ENCODE measurements at regions not wholly inside any gene's neighbourhood (a gene's known extent, or its start where the extent isn't known, plus 50 kb on each side); places are given as distances from the start of the nearest gene placed in this dataset.

- DNase-seq (ENCODE audit: low read depth), result peak; percentile 95
Measured at GRCh38 chr13:107743983-107744382, 471.4 kb downstream of the LIG4 start.

GRCh38 chr13:107743526-107743925 is 471.8 kb downstream of the LIG4 start:
- DNase-seq (ENCODE audit: low read depth), result peak; percentile 31

DNA sequence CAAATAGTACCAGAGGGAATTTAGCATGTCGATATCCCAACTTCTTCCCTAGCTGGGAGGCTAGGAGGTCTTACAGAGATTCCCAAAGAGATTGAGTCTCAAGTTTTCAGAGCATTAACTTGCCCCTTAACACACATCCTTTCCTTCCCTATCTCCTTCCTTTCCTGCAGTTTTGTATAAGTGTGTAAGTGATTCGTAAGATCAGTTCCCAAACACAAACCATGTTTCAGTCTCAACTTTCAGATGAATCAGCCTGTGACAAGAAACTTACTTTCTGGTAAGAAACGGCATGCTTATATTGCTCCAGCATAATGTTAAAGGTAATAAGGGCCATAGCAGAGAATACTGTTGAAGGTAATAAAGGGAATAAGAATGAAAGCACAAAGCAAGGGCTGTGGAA is 472.2 kb downstream of the LIG4 start:
- peak; percentile 48 for DNase-seq (ENCODE audit: low read depth)

DNA sequence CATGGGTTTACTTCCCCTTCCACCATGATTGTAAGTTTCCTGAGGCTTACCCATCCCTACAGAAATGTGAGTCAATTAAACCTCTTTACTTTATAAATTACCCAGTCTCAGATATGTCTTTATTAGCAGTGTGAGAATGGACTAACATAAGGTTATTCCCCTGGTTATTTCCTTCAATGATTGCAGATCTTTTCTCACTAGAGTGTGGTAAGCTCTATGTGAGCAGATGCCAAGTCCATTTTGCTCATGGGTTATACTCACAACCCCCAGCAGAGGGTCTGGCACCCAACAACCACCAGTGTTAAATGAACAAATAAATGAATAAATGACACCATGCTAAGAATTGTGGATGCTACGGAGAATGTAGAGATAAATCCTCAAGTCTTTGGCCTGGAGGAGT is 472.8 kb downstream of the LIG4 start:
- peak; percentile 19 for DNase-seq (ENCODE audit: low read depth)

DNA sequence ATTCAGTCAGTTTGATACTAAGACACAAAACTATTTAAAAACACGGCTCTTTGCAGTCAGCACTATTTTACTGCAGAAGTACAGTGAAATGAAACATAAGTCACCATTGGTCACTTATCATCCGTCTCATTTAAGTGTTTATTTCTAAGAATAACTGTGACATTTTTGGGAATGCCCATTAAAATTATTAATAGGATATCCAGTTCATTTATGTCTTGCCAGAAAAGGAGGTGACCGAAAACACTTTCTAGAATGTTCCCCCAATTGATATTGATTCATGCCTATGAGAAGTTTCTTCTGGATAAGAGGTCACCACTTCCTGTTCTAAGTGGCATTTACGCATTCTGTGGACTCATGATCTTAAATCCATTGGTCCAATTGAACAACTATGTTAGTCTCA is 477.3 kb downstream of the LIG4 start:
- no peak for DNase-seq (ENCODE audit: low read depth)

DNA sequence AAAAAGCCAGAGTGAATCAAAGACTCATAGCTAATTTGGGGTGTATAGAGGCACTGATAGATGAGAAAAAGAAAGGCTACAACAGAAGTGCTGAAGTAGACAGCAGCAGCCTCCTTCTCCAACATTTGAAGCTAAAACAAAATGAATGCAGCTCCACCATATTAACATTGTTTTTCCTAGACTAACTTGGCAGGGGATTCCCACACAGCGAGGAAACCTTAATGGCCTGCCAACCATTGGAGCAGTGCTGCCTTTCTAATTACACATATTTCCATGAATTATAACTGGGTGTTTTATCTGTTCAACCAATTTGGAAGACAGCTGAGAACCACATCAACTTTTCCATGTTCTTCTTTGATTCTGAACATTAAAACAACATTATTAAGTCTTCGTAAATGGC is 478.6 kb downstream of the LIG4 start:
- DNase-seq (ENCODE audit: low read depth), result no peak

- no peak for DNase-seq (ENCODE audit: low read depth)
Measured at GRCh38 chr13:107736170-107736569, 479.2 kb downstream of the LIG4 start.

- no peak for DNase-seq (ENCODE audit: low read depth)
Measured at GRCh38 chr13:107734891-107735625, 480.3 kb downstream of the LIG4 start.

GRCh38 chr13:107733276-107733675 is 482.1 kb downstream of the LIG4 start:
- DNase-seq (ENCODE audit: low read depth), result no peak

- peak; percentile 87 for DNase-seq (ENCODE audit: low read depth)
Measured at GRCh38 chr13:107730813-107731212, 484.5 kb downstream of the LIG4 start.

DNA sequence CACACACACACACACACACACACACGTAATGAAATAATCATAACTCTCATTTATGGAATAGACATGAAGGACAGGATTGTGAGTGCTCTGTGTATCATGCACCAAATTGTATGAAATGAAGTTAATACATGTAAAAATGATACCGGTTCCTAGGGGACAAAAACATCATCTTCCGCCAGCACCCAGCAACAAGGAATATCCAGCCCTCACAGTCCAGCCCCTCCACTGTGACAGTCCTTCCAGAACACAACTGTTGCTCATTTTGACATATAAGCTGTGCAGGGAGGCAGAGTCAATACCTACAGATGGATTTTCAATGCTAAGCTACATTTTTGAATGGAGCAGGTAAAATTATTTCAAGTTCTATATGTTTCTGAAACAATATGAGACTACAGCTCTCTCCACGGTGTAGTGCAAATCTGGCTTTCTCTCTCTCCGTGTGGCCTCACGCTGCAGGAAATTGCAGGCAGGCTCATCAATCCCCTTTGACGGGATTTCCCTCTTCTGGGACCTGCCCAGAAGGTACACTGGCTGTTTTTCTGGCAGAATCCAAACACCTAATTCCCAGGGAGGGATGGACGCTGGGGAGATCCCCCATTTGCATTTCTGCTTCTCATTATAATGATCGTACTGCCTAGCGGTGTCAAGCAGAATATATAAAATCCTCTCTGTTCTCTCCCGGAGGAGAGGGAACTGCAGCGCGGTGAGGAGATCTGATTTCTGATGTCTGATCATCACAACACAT is 494.0 kb downstream of the LIG4 start:
- DNase-seq (ENCODE audit: low read depth), result no peak

GRCh38 chr13:107716741-107717140 is 498.6 kb downstream of the LIG4 start:
- no peak for DNase-seq (ENCODE audit: low read depth)

DNA sequence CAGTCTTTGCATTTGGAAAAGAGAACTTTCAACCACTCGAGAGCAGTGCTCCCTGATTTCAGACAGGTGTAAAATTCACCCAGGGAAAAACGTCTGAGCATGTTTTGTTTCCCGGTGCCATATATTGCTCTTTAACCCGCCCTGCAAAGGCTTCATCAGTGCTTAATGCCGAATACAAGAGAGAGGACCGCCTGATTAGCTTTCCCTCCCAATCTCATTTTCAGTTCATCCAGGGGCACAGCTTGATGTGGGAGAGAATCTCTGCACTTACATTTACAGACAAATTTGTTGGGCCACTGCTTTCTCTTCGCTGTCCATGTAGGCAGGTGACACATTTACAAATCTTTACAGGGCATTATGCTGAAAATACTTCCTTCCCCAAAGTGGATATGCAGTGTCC is 499.1 kb downstream of the LIG4 start:
- no peak for DNase-seq (ENCODE audit: low read depth)

DNA sequence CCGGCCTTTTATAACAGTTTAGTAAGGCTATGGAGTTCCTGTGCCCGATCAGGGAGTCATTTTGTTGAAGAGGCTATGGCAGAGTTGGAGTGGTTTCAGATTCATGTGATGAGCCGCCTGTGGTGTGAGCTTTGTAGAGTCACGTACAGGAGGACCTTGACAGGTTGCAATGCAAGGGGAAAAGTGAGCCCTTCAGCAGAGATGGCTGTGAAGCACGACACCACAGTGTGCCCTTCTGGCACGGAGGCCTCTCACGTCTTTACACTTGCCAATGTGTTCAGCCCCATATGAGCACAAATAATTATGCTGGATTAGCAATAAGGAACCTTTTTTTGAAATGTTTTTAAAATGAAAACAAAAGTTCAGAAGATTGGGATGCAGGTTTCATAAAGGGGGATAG is 499.8 kb downstream of the LIG4 start:
- no peak for DNase-seq (ENCODE audit: low read depth)

- DNase-seq (ENCODE audit: low read depth), result no peak
Measured at GRCh38 chr13:107713314-107713713, 502.0 kb downstream of the LIG4 start.

DNA sequence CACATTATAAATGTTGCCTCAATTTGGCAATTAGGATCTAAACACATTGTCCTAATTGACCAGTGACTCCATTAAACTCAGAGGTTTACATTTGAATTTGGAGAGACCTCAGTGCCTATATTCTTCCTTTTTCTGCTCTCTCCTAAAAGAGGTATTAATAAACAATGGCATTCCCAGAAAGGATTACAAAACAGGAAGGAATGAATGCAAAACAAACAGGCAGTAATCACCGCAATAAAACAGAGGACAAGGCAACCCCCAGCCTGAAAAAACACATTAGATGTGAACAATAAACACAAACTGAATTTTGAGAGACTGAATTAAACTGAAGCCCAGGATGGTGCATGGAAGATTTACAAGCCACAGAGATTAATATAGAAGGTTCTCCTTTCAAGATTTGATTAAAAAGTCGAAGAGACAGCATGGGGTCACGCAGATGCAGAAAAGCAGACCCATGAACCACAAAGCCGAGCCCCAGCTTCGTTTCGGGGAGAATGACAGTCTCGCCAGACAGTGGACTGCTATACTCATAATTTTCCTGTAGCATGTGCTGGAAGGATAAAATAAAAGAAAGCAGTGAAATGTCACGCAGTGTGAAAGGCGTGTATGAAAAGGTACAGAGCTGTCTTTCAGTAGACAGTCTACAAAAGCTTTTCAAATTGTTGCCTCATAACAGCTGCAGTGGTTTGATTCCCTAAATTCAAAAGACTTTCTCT is 503.0 kb downstream of the LIG4 start:
- DNase-seq (ENCODE audit: low read depth), result no peak

GRCh38 chr13:107690181-107690580 is 525.2 kb downstream of the LIG4 start:
- no peak for DNase-seq (ENCODE audit: low read depth)

DNA sequence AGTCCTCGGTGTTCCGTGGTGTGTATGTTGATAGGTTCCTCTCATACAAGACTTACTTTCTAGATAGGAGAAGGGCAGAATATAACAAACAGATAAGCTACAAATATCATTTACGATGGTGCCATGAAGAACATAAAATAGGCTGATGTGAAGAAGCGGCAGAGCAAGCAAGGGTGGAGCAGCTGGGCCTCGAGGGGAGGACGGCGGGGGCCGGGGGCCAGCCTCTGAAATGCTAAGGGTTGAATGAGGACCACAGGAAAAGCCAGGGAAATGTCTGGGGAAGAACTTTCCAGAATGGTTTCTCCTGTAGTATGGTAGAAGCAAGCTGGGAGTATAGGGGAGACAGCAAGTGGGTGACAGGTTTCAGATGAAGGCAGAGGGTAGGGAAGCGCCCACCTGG is 529.5 kb downstream of the LIG4 start:
- no peak for DNase-seq (ENCODE audit: low read depth)

DNA sequence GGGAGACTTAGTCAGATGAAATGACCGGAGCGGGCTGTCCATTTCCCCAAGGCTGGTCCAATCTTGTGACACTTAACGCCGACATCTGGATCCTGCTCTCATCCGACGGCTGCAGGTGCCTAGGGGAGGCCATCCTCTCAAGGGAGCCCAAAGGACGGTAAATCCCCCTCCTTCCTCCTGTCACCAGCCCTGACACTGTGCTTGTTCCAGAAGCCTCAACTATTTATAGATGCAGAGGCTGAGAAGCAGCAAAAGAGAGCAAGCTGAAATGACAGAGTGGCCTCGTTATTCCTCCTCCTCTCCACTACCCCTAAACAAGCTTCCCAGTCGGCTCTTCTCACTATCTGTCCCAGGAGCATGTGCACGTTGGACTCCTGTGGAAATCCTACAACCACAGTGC is 533.7 kb downstream of the LIG4 start:
- DNase-seq (ENCODE audit: low read depth), result no peak

GRCh38 chr13:107680115-107680514 is 535.2 kb downstream of the LIG4 start:
- peak; percentile 31 for DNase-seq (ENCODE audit: low read depth)

- peak; percentile 4 for DNase-seq (ENCODE audit: low read depth)
Measured at GRCh38 chr13:107678075-107678689, 537.2 kb downstream of the LIG4 start.

DNA sequence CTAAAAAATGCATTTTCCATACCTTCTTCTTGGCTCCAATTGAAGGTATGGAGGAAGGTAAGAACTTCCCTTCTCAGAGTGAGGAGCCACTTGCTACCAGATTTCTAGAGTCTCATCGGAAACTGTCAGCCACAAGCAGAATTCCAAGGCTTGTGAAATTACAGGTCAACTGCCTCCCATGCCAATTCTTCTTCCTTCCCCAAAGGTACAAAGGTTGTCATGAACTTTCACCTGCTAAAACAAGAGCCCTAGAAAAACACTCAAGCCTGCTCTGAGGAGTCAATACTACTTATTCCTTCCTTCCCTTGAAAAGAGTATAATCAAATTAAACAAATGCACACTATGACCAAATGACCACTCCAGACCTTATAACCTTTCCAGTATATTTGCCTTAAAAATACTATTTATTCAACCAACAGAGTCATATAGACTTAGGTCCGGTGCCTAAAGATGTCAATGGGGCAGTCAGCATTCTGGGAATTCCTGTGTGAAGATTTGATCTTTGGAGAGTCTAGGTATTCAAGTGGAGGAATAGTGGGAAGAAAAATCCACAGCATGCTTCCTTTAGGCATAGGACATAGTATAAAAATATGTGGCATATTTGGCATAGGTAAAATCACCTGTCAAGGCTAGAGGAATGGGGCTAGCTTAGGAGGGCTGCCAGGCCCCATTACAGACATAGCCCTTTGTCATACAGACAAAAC is 539.3 kb downstream of the LIG4 start:
- no peak for DNase-seq (ENCODE audit: low read depth)
